GM23248 (cell line): ENCODE measurements at regions not wholly inside any gene's neighbourhood (a gene's known extent, or its start where the extent isn't known, plus 50 kb on each side); places are given as distances from the start of the nearest gene placed in this dataset.

Experiments
- EZH2 ChIP-seq: fragments of 200-600 bp; sonication (generic); IDR thresholded peaks from 2 replicates; pipeline ENCODE4 v1.6.1; 2018; ENCODE audit warnings: antibody characterized with exemption, mild to moderate bottlenecking; ENCODE audit not compliant: insufficient read depth, poor library complexity, severe bottlenecking
- EZH2phosphoT487 ChIP-seq: fragments of 200-600 bp; sonication (generic); IDR thresholded peaks from 2 replicates; pipeline ENCODE4 v1.6.1; 2018; ENCODE audit warnings: antibody characterized with exemption, moderate library complexity, mild to moderate bottlenecking, low read depth; ENCODE audit not compliant: insufficient read depth

DNA sequence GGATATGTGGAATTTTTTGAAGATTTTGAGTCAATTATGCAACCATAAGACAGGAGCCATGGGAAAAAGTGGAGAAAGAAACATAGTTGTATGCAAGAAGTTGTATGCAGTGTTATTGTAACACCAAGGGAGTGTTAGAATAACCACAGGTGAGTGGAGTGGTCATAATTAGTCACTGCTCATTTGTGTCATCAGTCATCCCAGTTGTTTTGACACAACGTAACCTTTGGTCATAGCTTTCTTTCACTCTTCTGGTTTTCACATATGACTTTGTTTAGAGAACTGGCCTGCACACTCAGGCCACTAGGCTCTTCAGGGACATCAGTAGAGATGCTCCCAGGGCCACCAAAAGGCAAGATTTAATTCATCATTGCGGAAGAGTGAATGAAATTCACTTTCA is 158.7 kb upstream of the HMHB1 start:
- no peak for TF ChIP-seq EZH2
- no peak for TF ChIP-seq EZH2phosphoT487
